Heart right ventricle (tissue), 16 donors: ENCODE measurements at regions not wholly inside any gene's neighbourhood (a gene's known extent, or its start where the extent isn't known, plus 50 kb on each side); places are given as distances from the start of the nearest gene placed in this dataset.

Experiments used
- ATAC-seq, 8 donors: fragments of 200-7000 bp; cut with Tn5 transposase; one replicate each; pipeline ENCODE4 v1.9.1; 2020; ENCODE audit warnings: mild to moderate bottlenecking in 8 of 8, moderate library complexity in 8 of 8, moderate number of reproducible peaks in 1 of 8
- DNase-seq, 2 donors: peaks; one replicate each; pipeline ENCODE4 v3.0.0-alpha.2; 2020
- H3K27ac ChIP-seq, 10 donors: fragments of 200-600 bp; sonication (generic) in 2 of 10; one replicate each; pipeline versions ENCODE4 v1.5.0 to v1.8.0; 2020 to 2022; ENCODE audit warnings: mild to moderate bottlenecking in 3 of 10
- H3K27me3 ChIP-seq, 7 donors: fragments of 200-600 bp; one replicate each; pipeline ENCODE4 v1.8.0; 2021 to 2022; ENCODE audit warnings: mild to moderate bottlenecking in 2 of 7
- H3K36me3 ChIP-seq, 9 donors: fragments of 200-600 bp; sonication (generic) in 1 of 9; one replicate each; pipeline versions ENCODE4 v1.5.0 to v1.8.0; 2020 to 2022; ENCODE audit warnings: mild to moderate bottlenecking in 2 of 9
- H3K4me1 ChIP-seq, 9 donors: fragments of 200-600 bp; sonication (generic) in 1 of 9; one replicate each; pipeline versions ENCODE4 v1.5.0 to v1.8.0; 2020 to 2022; ENCODE audit warnings: mild to moderate bottlenecking in 4 of 9
- H3K4me3 ChIP-seq, 10 donors: fragments of 200-600 bp; sonication (generic) in 2 of 10; one replicate each; pipeline versions ENCODE4 v1.5.0 to v1.8.0; 2020 to 2022; ENCODE audit warnings: mild to moderate bottlenecking in 7 of 10, moderate library complexity in 2 of 10
- H3K9me3 ChIP-seq, 11 donors: fragments of 200-600 bp in 10 of 11; sonication (generic) in 2 of 11; one replicate each; pipeline versions ENCODE4 v1.5.0 to v1.8.0; 2013 to 2022; ENCODE audit warnings: mild to moderate bottlenecking in 2 of 11, control low read depth in 1 of 11, moderate library complexity in 1 of 11
- WGBS, 2 donors: extraction: QIAGEN DNeasy Blood & Tissue Kit; methylation state at CpG; one replicate each; pipeline ENCODE4 v1.1.7; 2013; ENCODE audit warnings: inconsistent platforms in 1 of 2; 5-methylcytosine and 5-hydroxymethylcytosine counted together
- intact Hi-C, 10 donors: fragments of 100-400 bp; cut with DNase I; formaldehyde crosslinking; loops; one replicate each; pipeline versions ENCODE4 v1.11.1 to v1.14.2; 2022
- TF ChIP-seq, protein P1 (sequence below), 9 donors: fragments of 200-600 bp; sonication (generic) in 2 of 9; IDR thresholded peaks; one replicate each; pipeline versions ENCODE4 v1.5.0 to v1.8.0; 2021 to 2022; ENCODE audit warnings: antibody characterized with exemption in 9 of 9, mild to moderate bottlenecking in 5 of 9, moderate library complexity in 1 of 9
- donor health status: Arrhythmogenic right ventricular cardiomyopathy.
- donor health status: ischemic (EF 13 %, LVEDD 7.1; RV severe dilation, severe dysfunction).
- donor health status: healthy with polysubstance abuse.
- donor health status: DM: no; HTN: yes; CAD: no.
- donor health status: DM: no; HTN: no; CAD: no.
- donor health status: ischemic (EF 25% LVEDD 6.9; RV normal size, moderate dysfunction).
- donor health status: ischemic (EF 25% LVEDD 5.7; RV mildly dilated, moderate dysfunction).
- donor health status: healthy.
- donor health status: DM: yes; HTN: yes; CAD: no.
- donor health status: Ischemic cardiomyopathy.
- donor health status: ischemic (EF 35%, LVEDD 5.7; RV mildly dilated, moderate dysfunction).
- donor health status: nonischemic (EF 11% LVEDD 7.7; RV severe dilation, severe dysfunction).
- donor health status: DM: yes; HTN: yes; CAD: no.
- donor health status: PGD.
- donor health status: ischemic (EF 29% LVEDD 5.4; RV normal size, mild dysfunction).
- donor health status: nonischemic (EF 23%, LVEDD 6.1; RV moderate dilation, normal function).

DNA sequence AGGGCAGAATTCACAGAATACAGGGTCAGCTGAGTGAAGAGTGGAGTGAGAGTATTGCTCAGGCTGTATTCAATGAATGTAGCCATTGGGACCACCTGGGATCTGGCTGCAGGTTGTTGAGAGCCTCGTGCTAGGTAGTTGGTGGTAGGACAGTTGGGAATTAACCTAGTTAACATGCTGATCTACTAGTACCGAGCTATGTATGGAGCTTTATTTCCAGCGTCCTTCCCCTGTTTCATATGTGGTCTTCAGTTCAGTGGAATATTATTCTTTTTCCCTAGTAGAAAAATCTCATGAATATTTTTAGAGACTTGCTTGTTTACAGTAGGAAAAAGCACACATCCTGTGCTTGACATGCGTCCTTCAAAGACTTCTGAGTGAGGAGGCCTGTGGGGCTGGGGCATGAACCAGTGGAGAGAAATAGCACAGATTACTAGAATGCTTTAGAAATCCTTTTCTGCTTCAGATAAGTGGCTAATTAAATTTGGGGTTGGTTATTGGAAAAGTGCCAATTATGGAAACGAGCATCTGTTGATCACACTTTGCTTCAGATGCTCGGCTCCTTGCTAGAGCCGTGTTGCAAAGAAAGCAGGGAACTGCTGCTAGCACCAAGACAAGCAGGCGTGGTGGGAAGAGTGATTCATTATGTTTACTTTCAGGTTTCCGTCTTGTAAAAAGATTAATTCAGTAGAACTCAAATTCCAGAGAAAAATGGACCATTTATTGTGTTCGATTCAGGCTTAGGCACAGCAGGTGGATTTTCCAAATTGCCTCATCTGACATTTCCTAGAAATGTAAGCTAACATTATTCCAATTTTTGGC, 53.6 kb downstream of the ARF6 start:
- 38 to 44% methylated on average over 10 of the region's 10 CpGs for whole genome bisulfite sequencing, 2 donors
- H3K9me3 ChIP-seq: no peaks in the 10 kb centered on the region
- H3K27ac ChIP-seq: peak overlapping the region in 8 of 10 donors; percentile 22 to 78 (median 36)
- H3K27me3 ChIP-seq: no peaks in the 10 kb centered on the region
- TF ChIP-seq, protein P1, sequence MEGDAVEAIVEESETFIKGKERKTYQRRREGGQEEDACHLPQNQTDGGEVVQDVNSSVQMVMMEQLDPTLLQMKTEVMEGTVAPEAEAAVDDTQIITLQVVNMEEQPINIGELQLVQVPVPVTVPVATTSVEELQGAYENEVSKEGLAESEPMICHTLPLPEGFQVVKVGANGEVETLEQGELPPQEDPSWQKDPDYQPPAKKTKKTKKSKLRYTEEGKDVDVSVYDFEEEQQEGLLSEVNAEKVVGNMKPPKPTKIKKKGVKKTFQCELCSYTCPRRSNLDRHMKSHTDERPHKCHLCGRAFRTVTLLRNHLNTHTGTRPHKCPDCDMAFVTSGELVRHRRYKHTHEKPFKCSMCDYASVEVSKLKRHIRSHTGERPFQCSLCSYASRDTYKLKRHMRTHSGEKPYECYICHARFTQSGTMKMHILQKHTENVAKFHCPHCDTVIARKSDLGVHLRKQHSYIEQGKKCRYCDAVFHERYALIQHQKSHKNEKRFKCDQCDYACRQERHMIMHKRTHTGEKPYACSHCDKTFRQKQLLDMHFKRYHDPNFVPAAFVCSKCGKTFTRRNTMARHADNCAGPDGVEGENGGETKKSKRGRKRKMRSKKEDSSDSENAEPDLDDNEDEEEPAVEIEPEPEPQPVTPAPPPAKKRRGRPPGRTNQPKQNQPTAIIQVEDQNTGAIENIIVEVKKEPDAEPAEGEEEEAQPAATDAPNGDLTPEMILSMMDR (IDR thresholded peaks at IDR 0.05): no peak
- H3K36me3 ChIP-seq: no peaks in the 10 kb centered on the region
- intact Hi-C loops: no loop called here
- H3K4me3 ChIP-seq: no peak overlapping the region
- DNase-seq: peak in 1 of 2 donors; percentile 26
- H3K4me1 ChIP-seq: peaks cover 0 to 36% (median 20%) of the 10 kb centered on the region in 9 donors
- peak in 7 of 8 donors; percentile 47 to 88 (median 60) for ATAC-seq

DNA sequence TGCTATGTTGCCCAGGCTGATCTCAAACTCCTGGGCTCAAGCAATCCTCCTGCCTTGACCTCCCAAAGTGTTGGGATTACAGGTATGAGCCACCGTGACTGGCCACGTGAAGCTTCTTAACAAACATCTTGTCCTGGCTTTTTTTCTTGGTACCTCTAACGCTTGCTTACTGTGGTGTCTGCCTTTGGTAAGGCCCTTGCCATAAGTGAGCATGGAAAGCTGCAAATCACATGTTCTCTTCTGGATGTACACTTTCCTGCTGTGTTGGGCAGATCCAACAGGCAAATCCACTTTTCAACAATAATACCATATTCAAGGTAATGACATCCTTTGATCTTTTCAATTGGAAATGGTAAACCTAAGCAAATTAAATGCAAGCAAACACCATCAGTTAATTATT, 54.6 kb downstream of the ARF6 start:
- H3K27ac ChIP-seq: peak overlapping the region in 5 of 10 donors; percentile 22 to 78 (median 66)
- WGBS, 2 donors: 89 to 97% methylated on average over 3 of the region's 3 CpGs
- H3K9me3 ChIP-seq: no peaks in the 10 kb centered on the region
- DNase-seq: no peak
- intact Hi-C loops: no loop called here
- no peaks in the 10 kb centered on the region for H3K27me3 ChIP-seq
- H3K36me3 ChIP-seq: no peaks in the 10 kb centered on the region
- H3K4me1 ChIP-seq: peaks cover 0 to 35% (median 20%) of the 10 kb centered on the region in 9 donors
- ATAC-seq: no peak
- no peak overlapping the region for H3K4me3 ChIP-seq
- TF ChIP-seq, protein P1 (IDR thresholded peaks at IDR 0.05): no peak

DNA sequence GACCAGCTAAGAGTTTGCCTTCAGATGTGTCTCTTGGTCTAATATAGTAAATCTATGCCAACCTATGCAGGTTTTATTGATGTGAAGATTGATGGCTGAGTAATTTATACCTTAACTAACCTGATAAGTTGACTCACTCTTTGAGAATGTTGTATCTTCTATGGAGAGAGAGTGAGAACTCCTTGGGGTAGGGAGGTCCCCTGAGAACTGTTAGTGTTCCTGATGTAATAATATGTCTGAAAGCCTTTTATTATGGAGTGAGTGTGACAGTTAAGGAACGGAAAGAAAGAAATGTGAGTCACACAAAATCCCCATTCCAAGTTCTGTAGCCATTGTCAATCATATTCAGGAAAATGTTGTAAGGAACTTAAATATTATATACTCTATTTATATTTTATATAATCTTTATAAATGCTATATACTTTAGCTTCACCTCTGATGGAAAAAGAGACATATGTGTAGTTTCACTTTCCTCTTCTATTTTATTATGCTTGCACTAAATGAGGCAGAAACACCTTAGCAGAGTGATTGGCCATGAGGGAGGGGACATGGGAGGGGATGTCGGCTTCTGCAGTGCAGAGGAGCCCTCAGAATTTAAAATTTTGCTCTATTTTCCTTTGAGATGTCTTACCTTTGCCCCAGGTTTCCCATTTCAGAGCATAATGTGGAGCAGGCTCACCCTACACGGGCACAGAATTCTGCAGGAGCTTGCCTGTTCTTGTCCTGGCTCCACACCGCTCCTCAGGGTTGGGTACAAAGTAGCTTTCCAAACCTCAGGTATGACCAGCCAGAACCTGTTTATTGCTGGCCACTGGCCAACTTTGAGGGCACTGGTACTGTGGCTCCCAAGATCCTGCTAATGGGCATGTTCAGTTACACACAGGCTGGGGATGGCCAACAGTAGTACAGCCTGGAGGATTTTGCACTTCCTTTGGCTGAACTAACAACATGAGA, 57.7 kb downstream of the ARF6 start:
- Histone ChIP-seq H3K27me3 (no peaks in the 10 kb centered on the region), H3K36me3 (no peaks in the 10 kb centered on the region), H3K4me3 (no peak overlapping the region), H3K27ac (no peak overlapping the region), H3K4me1 (peaks cover 0 to 30% (median 20%) of the 10 kb centered on the region in 9 donors), H3K9me3 (no peaks in the 10 kb centered on the region)
- ATAC-seq (no peak), DNase-seq (no peak)
- intact Hi-C loops: no loop called here
- WGBS, 2 donors: 96 to 97% methylated on average over 4 of the region's 4 CpGs
- TF ChIP-seq, protein P1 (IDR thresholded peaks at IDR 0.05): no peak

DNA sequence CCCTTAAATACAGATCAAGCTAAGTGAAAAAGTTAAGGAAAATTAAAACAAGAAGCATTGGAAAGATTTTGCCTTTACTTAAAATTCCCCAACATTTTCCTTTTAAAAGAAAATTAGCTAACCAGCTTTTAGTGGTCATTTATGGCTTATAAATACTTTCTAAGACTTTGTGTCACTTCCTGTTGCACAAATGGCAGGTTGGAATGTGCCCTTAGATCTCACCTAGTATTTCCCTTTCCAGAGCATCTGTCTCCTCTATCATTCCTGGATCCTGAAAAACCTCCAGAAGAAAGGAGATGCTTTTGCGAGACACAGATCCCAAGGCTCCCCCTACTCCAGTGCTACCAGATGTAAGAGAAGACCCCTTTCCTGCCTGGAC, 58.3 kb downstream of the ARF6 start:
- intact Hi-C loops: no loop called here
- WGBS, 2 donors: 87 to 93% methylated on average over 1 of the region's 1 CpG
- no peaks in the 10 kb centered on the region for H3K9me3 ChIP-seq
- H3K36me3 ChIP-seq: no peaks in the 10 kb centered on the region
- no peak overlapping the region for H3K27ac ChIP-seq
- H3K4me1 ChIP-seq: peaks cover 0 to 23% (median 14%) of the 10 kb centered on the region in 9 donors
- H3K27me3 ChIP-seq: no peaks in the 10 kb centered on the region
- DNase-seq: no peak
- H3K4me3 ChIP-seq: no peak overlapping the region
- TF ChIP-seq, protein P1 (IDR thresholded peaks at IDR 0.05): no peak
- no peak for ATAC-seq
